IMR-90 (cell line): ENCODE measurements at regions not wholly inside any gene's neighbourhood (a gene's known extent, or its start where the extent isn't known, plus 50 kb on each side); places are given as distances from the start of the nearest gene placed in this dataset.

Experiments
- ATAC-seq: fragments of 200-7000 bp; cut with Tn5 transposase; 2 replicates; pipeline ENCODE4 v1.9.1; 2020; ENCODE audit warnings: low read depth, mild to moderate bottlenecking, moderate library complexity
- BruUV-seq: library from RNA; stranded (reverse); fragments of 400-500 nt; replicated peaks from 2 replicates; lab custom pipeline; 2021; lab: Mats Ljungman, UMichigan
- CTCF ChIA-PET: fragments of 300-600 bp; formaldehyde crosslinking; extraction: SDS; loops from one replicate; lab custom pipeline; 2021; ENCODE audit warnings: antibody characterized with exemption; lab: Yijun Ruan, JAX
- POLR2A ChIA-PET: fragments of 300-600 bp; sonication (Branson Sonifier 250); formaldehyde crosslinking; loops from one replicate; lab custom pipeline; 2022; ENCODE audit warnings: antibody characterized with exemption; ENCODE audit not compliant: unreplicated experiment; lab: Charles Lee
- DNase-seq: peaks from one replicate; pipeline ENCODE4 v3.0.0; 2013
- H2AFZ ChIP-seq: replicated peaks from 2 replicates; pipeline ENCODE3; 2013; ENCODE audit warnings: low read length, mild to moderate bottlenecking; ENCODE audit not compliant: poor library complexity
- H2AK5ac ChIP-seq: 2 replicates; pipeline ENCODE4 v1.6.1; 2013; ENCODE audit warnings: low read depth, low read length, inconsistent platforms
- H2AK9ac ChIP-seq: replicated peaks from 2 replicates; pipeline ENCODE3; 2013; ENCODE audit warnings: mild to moderate bottlenecking, low read depth, low read length, moderate library complexity; ENCODE audit not compliant: poor library complexity
- H2BK120ac ChIP-seq: 2 replicates; pipeline ENCODE4 v1.6.1; 2013; ENCODE audit warnings: low read depth, low read length, inconsistent platforms
- H2BK15ac ChIP-seq: 3 replicates; pipeline ENCODE4 v1.6.1; 2013; ENCODE audit warnings: low read depth, low read length, inconsistent platforms
- H2BK20ac ChIP-seq: 2 replicates; pipeline ENCODE4 v1.6.1; 2013; ENCODE audit warnings: low read depth, mild to moderate bottlenecking, inconsistent platforms, low read length, moderate library complexity
- H2BK5ac ChIP-seq: 2 replicates; pipeline ENCODE4 v1.6.1; 2013; ENCODE audit warnings: mild to moderate bottlenecking, low read depth, low read length, inconsistent platforms; ENCODE audit not compliant: poor library complexity, severe bottlenecking
- H3K14ac ChIP-seq: replicated peaks from 2 replicates; pipeline ENCODE4 v1.6.1; 2013; ENCODE audit warnings: low read depth, low read length, inconsistent platforms
- H3K18ac ChIP-seq: 2 replicates; pipeline ENCODE4 v1.6.1; 2013; ENCODE audit warnings: low read depth, low read length, control low read depth
- H3K23ac ChIP-seq: 2 replicates; pipeline ENCODE4 v1.6.1; 2013; ENCODE audit warnings: low read depth, low read length, inconsistent platforms
- H3K27ac ChIP-seq: 2 replicates; pipeline ENCODE4 v1.5.1; 2013; ENCODE audit warnings: mild to moderate bottlenecking, control low read depth, low read length; ENCODE audit not compliant: insufficient read depth
- H3K27me3 ChIP-seq: 2 replicates; pipeline ENCODE4 v1.6.1; 2013; ENCODE audit warnings: low read length; ENCODE audit not compliant: control insufficient read depth, insufficient read depth
- H3K36me3 ChIP-seq: 2 replicates; pipeline ENCODE4 v1.6.1; 2013; ENCODE audit warnings: low read length, mixed read lengths; ENCODE audit not compliant: control insufficient read depth, insufficient read depth
- H3K4ac ChIP-seq: 2 replicates; pipeline ENCODE4 v1.6.1; 2013; ENCODE audit warnings: low read depth, low read length, inconsistent platforms
- H3K4me1 ChIP-seq: 2 replicates; pipeline ENCODE4 v1.6.1; 2013; ENCODE audit warnings: low read length, mixed read lengths; ENCODE audit not compliant: control insufficient read depth, insufficient read depth
- H3K4me2 ChIP-seq: 2 replicates; pipeline ENCODE4 v1.6.1; 2013; ENCODE audit warnings: low read depth, mild to moderate bottlenecking, control low read depth, low read length, moderate library complexity
- H3K4me3 ChIP-seq: 2 replicates; pipeline ENCODE4 v1.5.1; 2013; ENCODE audit warnings: low read depth, mild to moderate bottlenecking, control low read depth, low read length, moderate library complexity; ENCODE audit not compliant: insufficient read depth
- H3K56ac ChIP-seq: 2 replicates; pipeline ENCODE4 v1.6.1; 2013; ENCODE audit warnings: low read length, inconsistent platforms; ENCODE audit not compliant: insufficient read depth; ENCODE audit errors: extremely low read depth
- H3K79me1 ChIP-seq, 2 experiments: 2 replicates each; pipeline ENCODE4 v1.6.1; 2013; ENCODE audit warnings: low read length in 2 of 2, inconsistent platforms in 1 of 2, low read depth in 1 of 2
- H3K9ac ChIP-seq: 2 replicates; pipeline ENCODE4 v1.6.1; 2013; ENCODE audit warnings: low read depth, low read length, control low read depth
- H3K9me1 ChIP-seq: 2 replicates; pipeline ENCODE4 v1.6.1; 2013; ENCODE audit warnings: low read length, inconsistent platforms; ENCODE audit not compliant: insufficient read depth
- H3K9me3 ChIP-seq: 2 replicates; pipeline ENCODE4 v1.6.1; 2013; ENCODE audit warnings: low read length; ENCODE audit not compliant: control insufficient read depth, insufficient read depth
- H4K20me1 ChIP-seq: 2 replicates; pipeline ENCODE4 v1.6.1; 2013; ENCODE audit warnings: low read length, inconsistent platforms; ENCODE audit not compliant: insufficient read depth
- H4K5ac ChIP-seq: 2 replicates; pipeline ENCODE4 v1.6.1; 2013; ENCODE audit warnings: mild to moderate bottlenecking, low read depth, low read length, control low read depth
- H4K8ac ChIP-seq, 2 experiments: 2 replicates each; pipeline ENCODE4 v1.6.1; 2013; ENCODE audit warnings: low read depth in 2 of 2, low read length in 2 of 2, control low read depth in 1 of 2, inconsistent platforms in 1 of 2
- H4K91ac ChIP-seq: 2 replicates; pipeline ENCODE4 v1.6.1; 2013; ENCODE audit warnings: low read depth, low read length, inconsistent platforms; ENCODE audit not compliant: insufficient read depth
- BHLHE40 ChIP-seq: fragments of 150-350 bp; IDR thresholded peaks from 2 replicates; pipeline ENCODE4 v1.6.1; 2016; ENCODE audit warnings: mild to moderate bottlenecking, low read depth, low read length
- CEBPB ChIP-seq: IDR thresholded peaks from 2 replicates; pipeline ENCODE4 v1.6.1; 2012; ENCODE audit warnings: low read depth, low read length, improper control_type of control experiment
- CHD1 ChIP-seq: IDR thresholded peaks from 2 replicates; pipeline ENCODE4 v1.6.1; 2012; ENCODE audit warnings: low read depth, low read length, improper control_type of control experiment
- ELK1 ChIP-seq: fragments of 150-350 bp; IDR thresholded peaks from 2 replicates; pipeline ENCODE4 v1.6.1; 2016; ENCODE audit warnings: low read depth, mild to moderate bottlenecking, low read length, moderate library complexity, borderline replicate concordance
- FOS ChIP-seq: fragments of 150-350 bp; IDR thresholded peaks from 2 replicates; pipeline ENCODE4 v1.6.1; 2016; ENCODE audit warnings: low read depth, low read length
- MAFK ChIP-seq: IDR thresholded peaks from 2 replicates; pipeline ENCODE4 v1.6.1; 2012; ENCODE audit warnings: low read depth, low read length, improper control_type of control experiment
- MAZ ChIP-seq: IDR thresholded peaks from 2 replicates; pipeline ENCODE4 v1.6.1; 2012; ENCODE audit warnings: low read depth, mild to moderate bottlenecking, low read length, improper control_type of control experiment, moderate library complexity, borderline replicate concordance
- MXI1 ChIP-seq: IDR thresholded peaks from 2 replicates; pipeline ENCODE4 v1.6.1; 2012; ENCODE audit warnings: low read depth, mild to moderate bottlenecking, low read length, moderate library complexity, borderline replicate concordance
- NFE2L2 ChIP-seq: fragments of 150-350 bp; IDR thresholded peaks from 2 replicates; pipeline ENCODE4 v1.6.1; 2016; ENCODE audit warnings: low read depth, mild to moderate bottlenecking, low read length
- POLR2A ChIP-seq: IDR thresholded peaks from 2 replicates; pipeline ENCODE4 v1.6.1; 2012; ENCODE audit warnings: mild to moderate bottlenecking, low read depth, low read length
- RAD21 ChIP-seq: IDR thresholded peaks from 2 replicates; pipeline ENCODE4 v1.6.1; 2012; ENCODE audit warnings: low read length, improper control_type of control experiment
- RCOR1 ChIP-seq: IDR thresholded peaks from 2 replicates; pipeline ENCODE4 v1.6.1; 2012; ENCODE audit warnings: mild to moderate bottlenecking, low read length, improper control_type of control experiment; ENCODE audit not compliant: insufficient replicate concordance
- RFX5 ChIP-seq: IDR thresholded peaks from 2 replicates; pipeline ENCODE4 v1.8.0; 2012; ENCODE audit warnings: low read depth, mild to moderate bottlenecking, low read length, moderate library complexity
- SMC3 ChIP-seq: fragments of 150-350 bp; IDR thresholded peaks from 2 replicates; pipeline ENCODE4 v1.6.1; 2016; ENCODE audit warnings: low read depth, mild to moderate bottlenecking, antibody characterized with exemption, low read length, moderate library complexity
- dilution Hi-C: fragments of 300-500 bp; cut with HindIII; formaldehyde crosslinking; loops from one replicate; pipeline ENCODE4 v1.14.3; 2018; ENCODE audit warnings: low sequenced_read_pairs; ENCODE audit not compliant: unreplicated experiment
- in situ Hi-C: fragments of 300-500 bp; cut with MboI; formaldehyde crosslinking; loops from 3 replicates; pipeline ENCODE4 v1.14.3; 2019; ENCODE audit warnings: low sequenced_read_pairs, inconsistent platforms, mixed read lengths
- intact Hi-C: fragments of 100-400 bp; cut with micrococcal nuclease; formaldehyde crosslinking; loops from 2 replicates; pipeline ENCODE4 v1.10.0; 2022
- TF ChIP-seq, protein P1 (sequence below): conservative IDR thresholded peaks from 2 replicates; pipeline ENCODE4 v1.5.1; 2012; ENCODE audit warnings: mild to moderate bottlenecking, low read depth, low read length, improper control_type of control experiment
- TF ChIP-seq, protein P2 (sequence below): fragments of 150-350 bp; IDR thresholded peaks from 2 replicates; pipeline ENCODE4 v1.6.1; 2017; ENCODE audit warnings: mild to moderate bottlenecking, antibody characterized with exemption, low read length, low read depth

GRCh38 chr7:84462259-84462658 is 267.7 kb upstream of the SEMA3A start:
- in situ Hi-C loops = loop anchor here (25.0 kb wide), 1 partner anchor 550 kb away; no protein-coding TSS in a partner anchor
- dilution Hi-C loops = no loop called here
- H3K4ac ChIP-seq = no peak overlapping the region
- H4K8ac ChIP-seq = no peak overlapping the region
- H3K9ac ChIP-seq = no peak overlapping the region
- H3K4me2 ChIP-seq = no peak overlapping the region
- POLR2A ChIA-PET = no interaction called here
- H3K79me1 ChIP-seq = no peaks in the 10 kb centered on the region
- H2BK5ac ChIP-seq = no peak overlapping the region
- H3K27me3 ChIP-seq = no peaks in the 10 kb centered on the region
- H3K27ac ChIP-seq = no peak overlapping the region
- H4K20me1 ChIP-seq = no peaks in the 10 kb centered on the region
- H2BK20ac ChIP-seq = no peak overlapping the region
- intact Hi-C loops = no loop called here
- H2AK5ac ChIP-seq = no peak overlapping the region
- DNase-seq (no peak), ATAC-seq (no peak)
- no peaks in the 10 kb centered on the region for H3K4me1 ChIP-seq
- H3K36me3 ChIP-seq = no peaks in the 10 kb centered on the region
- no peak overlapping the region; the same call in 1 of the 2 replicates for H4K5ac ChIP-seq
- H3K4me3 ChIP-seq = no peak overlapping the region
- CTCF ChIA-PET = no interaction called here
- H4K91ac ChIP-seq = no peak overlapping the region
- no peak overlapping the region for H2AK9ac ChIP-seq
- TF ChIP-seq, protein P1, sequence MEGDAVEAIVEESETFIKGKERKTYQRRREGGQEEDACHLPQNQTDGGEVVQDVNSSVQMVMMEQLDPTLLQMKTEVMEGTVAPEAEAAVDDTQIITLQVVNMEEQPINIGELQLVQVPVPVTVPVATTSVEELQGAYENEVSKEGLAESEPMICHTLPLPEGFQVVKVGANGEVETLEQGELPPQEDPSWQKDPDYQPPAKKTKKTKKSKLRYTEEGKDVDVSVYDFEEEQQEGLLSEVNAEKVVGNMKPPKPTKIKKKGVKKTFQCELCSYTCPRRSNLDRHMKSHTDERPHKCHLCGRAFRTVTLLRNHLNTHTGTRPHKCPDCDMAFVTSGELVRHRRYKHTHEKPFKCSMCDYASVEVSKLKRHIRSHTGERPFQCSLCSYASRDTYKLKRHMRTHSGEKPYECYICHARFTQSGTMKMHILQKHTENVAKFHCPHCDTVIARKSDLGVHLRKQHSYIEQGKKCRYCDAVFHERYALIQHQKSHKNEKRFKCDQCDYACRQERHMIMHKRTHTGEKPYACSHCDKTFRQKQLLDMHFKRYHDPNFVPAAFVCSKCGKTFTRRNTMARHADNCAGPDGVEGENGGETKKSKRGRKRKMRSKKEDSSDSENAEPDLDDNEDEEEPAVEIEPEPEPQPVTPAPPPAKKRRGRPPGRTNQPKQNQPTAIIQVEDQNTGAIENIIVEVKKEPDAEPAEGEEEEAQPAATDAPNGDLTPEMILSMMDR = no peak
- TF ChIP-seq POLR2A (no peak), CHD1 (no peak), MAZ (no peak), NFE2L2 (no peak), RFX5 (no peak), SMC3 (no peak), RAD21 (no peak), BHLHE40 (no peak), CEBPB (no peak), FOS (no peak), ELK1 (no peak), MAFK (no peak), MXI1 (no peak), RCOR1 (no peak)
- TF ChIP-seq, protein P2, sequence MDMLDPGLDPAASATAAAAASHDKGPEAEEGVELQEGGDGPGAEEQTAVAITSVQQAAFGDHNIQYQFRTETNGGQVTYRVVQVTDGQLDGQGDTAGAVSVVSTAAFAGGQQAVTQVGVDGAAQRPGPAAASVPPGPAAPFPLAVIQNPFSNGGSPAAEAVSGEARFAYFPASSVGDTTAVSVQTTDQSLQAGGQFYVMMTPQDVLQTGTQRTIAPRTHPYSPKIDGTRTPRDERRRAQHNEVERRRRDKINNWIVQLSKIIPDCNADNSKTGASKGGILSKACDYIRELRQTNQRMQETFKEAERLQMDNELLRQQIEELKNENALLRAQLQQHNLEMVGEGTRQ = no peak
- no peaks in the 10 kb centered on the region for H3K9me3 ChIP-seq
- BruUV-seq = no TSS peak
- no peak overlapping the region for H3K23ac ChIP-seq
- H3K14ac ChIP-seq = no peak overlapping the region
- H3K9me1 ChIP-seq = no peaks in the 10 kb centered on the region
- no peak overlapping the region for H3K18ac ChIP-seq
- no peak overlapping the region for H2BK15ac ChIP-seq
- no peak overlapping the region for H2AFZ ChIP-seq
- H3K56ac ChIP-seq = no peak overlapping the region
- no peak overlapping the region for H2BK120ac ChIP-seq
